NCI-H187 (cell line): ENCODE measurements at regions not wholly inside any gene's neighbourhood (a gene's known extent, or its start where the extent isn't known, plus 50 kb on each side); places are given as distances from the start of the nearest gene placed in this dataset.

ENCODE experiments used
- DNase-seq, 2 experiments: peaks; one replicate each; lab custom pipeline; 2025; lab: John Stamatoyannopoulos, UW

DNA sequence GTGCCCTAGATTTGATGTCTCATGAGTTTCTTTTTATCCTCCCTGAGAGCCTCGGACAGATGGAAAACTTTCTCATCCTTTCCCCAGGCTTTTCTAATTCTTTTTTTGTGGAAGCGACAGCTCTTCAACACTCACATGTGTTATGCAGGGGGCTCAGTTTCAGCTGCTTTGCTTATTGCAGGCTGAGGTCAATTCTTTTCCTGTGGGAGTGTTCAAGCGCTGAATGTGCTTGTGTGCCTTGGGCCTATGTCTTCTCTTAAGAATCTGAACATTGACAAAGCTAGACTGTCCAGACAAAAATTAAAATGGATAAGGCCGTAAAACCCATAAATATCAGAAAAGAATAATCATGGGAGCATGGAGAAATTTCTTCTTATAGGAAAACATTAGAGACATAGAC, 125.2 kb upstream of the STEAP4 start:
- no peak for DNase-seq

DNA sequence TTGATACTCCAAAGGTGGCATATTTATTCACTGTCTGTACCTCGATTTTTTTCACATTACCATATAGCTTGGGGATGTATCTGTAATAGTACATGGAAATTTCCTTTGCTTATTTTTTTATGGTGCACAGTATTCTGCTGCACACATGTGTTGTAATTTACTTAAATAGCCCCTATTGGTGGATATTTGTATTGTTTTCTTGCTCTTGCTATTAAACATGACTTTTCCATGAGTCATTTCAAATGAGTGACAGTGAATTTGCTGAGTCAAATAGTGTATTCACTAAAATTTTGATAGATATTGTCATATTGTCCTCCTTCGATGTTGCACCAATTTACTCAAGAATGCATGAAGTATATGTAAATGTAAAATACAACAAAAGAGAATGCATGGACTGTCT, 122.7 kb upstream of the STEAP4 start:
- no peak for DNase-seq

DNA sequence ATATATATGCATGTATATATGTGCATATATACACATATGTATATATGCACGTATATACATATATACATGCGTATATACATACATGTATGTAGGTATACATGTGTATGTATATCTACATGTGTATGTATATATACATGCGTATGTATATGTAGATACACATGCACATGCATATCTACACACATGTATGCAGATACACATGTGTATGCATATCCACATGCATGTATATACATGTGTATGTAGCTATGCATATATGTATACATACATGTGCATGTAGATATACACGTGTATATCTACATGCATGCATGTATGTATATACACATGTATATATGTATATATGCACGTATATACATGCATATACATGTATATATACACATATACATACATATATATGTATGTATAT, 95.8 kb upstream of the STEAP4 start:
- DNase-seq: no peak

GRCh38 chr7:88401009-88401623, 94.4 kb upstream of the STEAP4 start:
- DNase-seq: peak in 1 of 2 experiments; percentile 3

- DNase-seq: no peak
Measured at GRCh38 chr7:88399696-88400240, 93.1 kb upstream of the STEAP4 start.

DNA sequence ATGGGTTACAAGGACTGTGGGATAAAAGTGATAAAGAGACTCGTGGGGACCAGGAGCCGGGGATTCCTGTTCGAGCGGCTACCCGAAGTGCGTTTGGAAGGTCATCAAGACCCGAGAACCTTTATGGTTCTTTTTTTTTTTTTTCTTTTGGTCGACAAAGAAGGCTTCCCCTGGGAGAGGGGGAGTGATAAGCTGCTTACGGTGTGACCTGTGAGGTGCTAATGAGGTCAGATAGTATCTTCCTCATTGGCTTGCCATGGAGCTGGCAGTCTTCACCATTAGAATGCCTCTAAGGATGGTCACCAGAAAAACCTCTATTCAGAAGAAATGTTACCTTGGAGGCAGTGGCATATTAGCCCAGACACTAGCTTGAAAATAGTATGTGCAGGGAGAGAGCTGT, 92.3 kb upstream of the STEAP4 start:
- no peak for DNase-seq

- DNase-seq: no peak
Measured at GRCh38 chr7:88398459-88398858, 91.8 kb upstream of the STEAP4 start.

GRCh38 chr7:88396948-88397322, 90.2 kb upstream of the STEAP4 start:
- no peak for DNase-seq

- DNase-seq: no peak
Measured at GRCh38 chr7:88396295-88396947, 89.7 kb upstream of the STEAP4 start.

DNA sequence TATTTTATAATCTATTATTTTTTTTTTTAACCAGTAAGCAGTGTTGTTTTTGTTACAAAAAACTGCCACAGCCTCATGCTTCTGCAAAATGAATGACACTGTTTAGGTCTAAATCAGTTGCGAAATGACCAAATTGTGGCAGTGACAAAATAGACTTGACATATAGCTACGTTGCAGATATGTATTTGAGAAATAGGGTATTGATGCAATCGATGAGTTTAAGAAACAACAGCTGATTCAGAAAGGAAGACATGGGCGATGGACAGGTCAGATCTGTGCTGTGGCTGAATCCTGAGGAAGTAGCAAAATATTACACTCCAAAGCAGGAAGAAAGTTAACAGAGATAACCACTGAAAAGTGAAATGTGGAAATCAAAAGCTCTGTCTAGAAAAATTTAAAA, 89.0 kb upstream of the STEAP4 start:
- DNase-seq: no peak

- no peak for DNase-seq
Measured at GRCh38 chr7:88391247-88391646, 84.6 kb upstream of the STEAP4 start.

GRCh38 chr7:88387368-88387767, 80.7 kb upstream of the STEAP4 start:
- DNase-seq: no peak

- no peak for DNase-seq
Measured at GRCh38 chr7:88386665-88387156, 80.0 kb upstream of the STEAP4 start.

GRCh38 chr7:88377434-88377833, 70.7 kb upstream of the STEAP4 start:
- no peak for DNase-seq

- no peak for DNase-seq
Measured at GRCh38 chr7:88368686-88369085, 62.0 kb upstream of the STEAP4 start.

DNA sequence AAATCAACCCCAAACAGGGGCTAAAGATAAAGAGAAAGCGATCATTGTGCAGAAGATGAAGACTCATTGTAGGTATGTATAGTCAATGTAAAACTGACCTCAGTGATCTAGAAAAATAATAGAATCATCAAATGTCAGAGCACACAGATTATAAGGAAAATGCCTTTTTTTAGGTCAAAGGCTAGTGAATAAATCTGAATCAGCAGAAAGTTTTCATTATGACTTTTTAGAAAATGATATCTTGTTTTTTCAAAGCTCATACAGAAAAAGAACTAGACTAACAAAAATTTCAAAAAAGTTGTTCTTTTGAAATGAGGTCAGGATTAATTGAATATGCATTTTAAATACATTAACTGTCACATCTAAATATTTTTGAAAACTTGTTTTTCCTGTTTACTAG, 60.2 kb upstream of the STEAP4 start:
- DNase-seq: no peak

- no peak for DNase-seq
Measured at GRCh38 chr7:88363869-88364268, 57.2 kb upstream of the STEAP4 start.

GRCh38 chr7:88363249-88363648, 56.6 kb upstream of the STEAP4 start:
- no peak for DNase-seq

GRCh38 chr7:88361357-88361756, 54.7 kb upstream of the STEAP4 start:
- DNase-seq: peak; percentile 57 to 71

- no peak for DNase-seq
Measured at GRCh38 chr7:88358881-88359280, 52.2 kb upstream of the STEAP4 start.

DNA sequence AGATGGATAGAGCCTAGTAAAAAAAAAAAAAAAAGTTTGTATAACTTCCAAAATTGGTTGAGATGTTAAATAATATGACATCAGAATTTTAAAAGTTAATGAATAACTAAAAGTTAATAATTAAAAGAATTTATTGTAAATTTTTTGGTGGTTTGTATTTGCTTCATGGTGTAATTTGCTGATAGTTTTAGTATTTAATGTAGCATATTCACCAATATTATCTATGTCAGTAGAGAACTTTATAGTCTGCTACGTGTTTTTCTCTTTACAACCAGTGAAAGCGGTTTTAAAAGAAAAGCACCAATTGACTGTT, 51.8 kb upstream of the STEAP4 start:
- DNase-seq: no peak

DNA sequence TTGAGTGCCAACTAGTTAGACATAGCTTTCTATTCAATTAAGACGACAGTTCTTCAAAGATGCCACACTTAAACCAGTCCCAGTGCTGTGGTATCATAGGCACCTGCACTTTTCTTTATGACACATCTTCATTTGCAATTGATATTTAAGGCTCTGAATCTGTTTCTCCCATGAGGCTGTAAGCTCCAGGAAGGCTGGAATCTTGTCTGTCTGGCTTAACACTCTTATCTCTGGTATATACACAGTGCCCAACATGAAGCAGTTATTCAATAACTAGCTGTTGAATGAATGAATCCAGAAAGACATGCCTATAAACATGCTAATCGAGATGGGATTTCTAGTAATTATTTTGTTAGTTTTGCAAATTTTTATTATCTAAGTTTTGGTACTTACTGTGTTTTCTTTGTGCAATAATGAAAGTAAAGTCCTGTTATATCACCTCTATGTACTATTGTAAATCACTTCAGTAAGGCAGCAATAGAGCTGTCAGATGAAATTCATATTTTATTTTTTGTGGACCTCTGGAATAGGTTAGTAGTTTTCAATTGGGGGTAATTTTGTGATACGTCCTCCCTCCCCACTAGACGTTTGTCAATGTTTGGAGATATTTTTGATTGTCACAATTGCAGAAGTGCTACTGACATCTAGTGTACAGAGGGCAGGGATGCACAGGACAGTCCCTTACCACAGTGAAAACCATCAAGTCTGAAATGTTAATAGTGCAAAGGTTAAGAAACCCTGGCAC, 51.3 kb upstream of the STEAP4 start:
- DNase-seq: no peak

GRCh38 chr7:88357294-88357693, 50.6 kb upstream of the STEAP4 start:
- DNase-seq: no peak
